H54 (cell line): ENCODE measurements at regions not wholly inside any gene's neighbourhood (a gene's known extent, or its start where the extent isn't known, plus 50 kb on each side); places are given as distances from the start of the nearest gene placed in this dataset.

Experiments used
- DNase-seq: peaks from one replicate; pipeline ENCODE4 v3.0.0; 2011; ENCODE audit warnings: low spot score, mixed read lengths; ENCODE audit not compliant: insufficient read length
- FAIRE-seq: peaks from 3 replicates; lab custom pipeline; 2011; peaks lifted over from hg19 to GRCh38; lab: Jason Lieb, UNC
- POLR2A ChIP-seq: IDR thresholded peaks from 2 replicates; pipeline ENCODE4 v1.6.1; 2011; ENCODE audit warnings: low read depth, mild to moderate bottlenecking, low read length

DNA sequence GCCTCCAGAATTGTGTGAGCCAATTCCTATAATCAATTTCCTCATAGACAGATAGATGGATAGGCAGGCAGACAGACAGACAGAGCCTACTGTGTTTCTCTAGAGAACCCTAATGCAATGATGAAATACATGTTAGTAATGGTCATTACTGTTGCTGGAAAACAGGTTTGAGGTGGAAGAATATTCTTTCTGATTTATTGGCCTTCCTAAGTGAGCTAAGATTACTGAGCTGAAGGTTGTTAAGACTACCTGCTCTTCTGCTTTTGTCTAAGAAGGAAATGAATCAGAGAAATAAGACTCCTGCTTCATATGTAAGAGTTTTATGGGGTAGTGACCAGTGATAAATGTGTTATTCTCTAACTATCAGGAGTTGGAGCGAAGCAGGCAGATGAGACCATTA lies 219.9 kb downstream of the ELAVL2 start:
- FAIRE-seq (no peak), DNase-seq (no peak)
- TF ChIP-seq POLR2A, result no peak

DNA sequence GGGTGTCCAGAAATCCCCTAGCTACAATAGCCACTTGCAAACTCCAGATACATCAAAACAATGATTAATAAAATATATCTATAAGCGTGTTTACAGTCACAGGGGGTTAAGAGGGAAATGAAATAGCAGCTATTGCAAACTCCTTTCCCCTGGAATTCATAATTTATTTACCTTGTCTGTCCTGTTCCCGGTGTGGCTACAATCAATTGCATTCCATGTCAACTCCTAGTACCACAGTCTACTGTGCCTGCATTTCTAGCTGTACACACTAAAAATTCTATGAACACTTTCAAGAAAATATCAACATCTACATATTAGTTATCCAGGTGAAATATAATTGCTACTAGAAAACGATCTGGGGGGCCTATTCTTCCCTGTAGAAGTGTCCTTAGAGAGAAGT lies 217.6 kb downstream of the ELAVL2 start:
- no peak for DNase-seq
- no peak for TF ChIP-seq POLR2A
- FAIRE-seq, result no peak

DNA sequence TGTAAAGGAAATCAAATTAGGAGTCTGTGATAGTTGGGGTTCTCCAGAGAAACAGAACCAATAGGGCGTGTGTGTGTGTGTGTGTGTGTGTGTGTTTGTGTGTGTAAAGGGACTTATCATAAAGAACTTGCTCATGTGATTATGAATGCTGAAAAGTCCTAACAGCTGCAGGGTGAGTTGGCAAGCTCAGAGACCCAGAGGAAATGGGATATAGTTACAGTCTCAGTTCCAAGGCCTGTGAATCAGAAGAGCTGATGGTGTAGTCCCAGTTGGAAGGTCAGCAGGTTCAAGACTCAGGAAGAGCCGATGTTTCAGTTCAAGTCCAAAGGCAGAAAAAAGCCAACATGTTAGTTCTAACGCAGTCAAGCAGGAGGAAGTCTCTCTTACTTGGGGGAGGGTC lies 214.2 kb downstream of the ELAVL2 start:
- no peak for TF ChIP-seq POLR2A
- FAIRE-seq (no peak), DNase-seq (no peak)

DNA sequence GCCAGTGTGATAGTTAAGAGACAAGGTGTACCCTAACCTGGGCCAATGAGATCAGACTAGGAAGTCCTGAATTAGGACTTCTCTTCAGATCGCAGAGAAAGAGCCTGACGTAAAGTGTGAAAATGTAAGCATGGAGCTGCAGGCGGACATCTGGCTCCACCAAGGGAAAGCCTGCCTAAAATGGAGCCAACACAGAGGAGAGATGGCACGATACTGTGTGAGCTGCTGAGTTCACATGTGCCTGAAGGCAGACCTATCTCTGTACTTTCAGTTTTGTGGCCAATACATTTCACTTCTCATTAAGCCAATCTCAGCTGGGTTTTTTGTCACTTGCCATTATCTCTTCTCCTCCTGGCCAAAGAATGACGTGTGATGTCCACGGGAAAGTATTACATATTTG lies 210.5 kb downstream of the ELAVL2 start:
- no peak for DNase-seq
- no peak for FAIRE-seq
- no peak for TF ChIP-seq POLR2A

DNA sequence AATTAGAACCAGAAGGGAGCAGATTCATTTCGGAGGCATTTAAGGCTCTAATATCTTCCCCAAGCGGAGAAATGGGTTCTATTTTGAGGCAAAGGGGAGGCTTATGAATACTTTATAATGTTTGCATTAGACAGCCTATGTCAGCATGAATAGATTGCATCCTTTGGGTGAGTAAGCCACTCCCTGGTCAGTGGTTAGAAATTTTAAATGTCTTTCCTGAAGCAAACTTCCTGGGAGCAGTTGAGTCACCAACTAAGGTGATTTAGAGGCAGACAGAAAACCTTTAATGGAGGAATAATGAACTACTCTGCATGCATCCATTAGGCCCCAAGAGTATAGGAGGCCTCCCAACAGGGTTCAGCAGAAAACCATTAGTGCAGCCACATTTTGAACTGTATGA lies 204.9 kb downstream of the ELAVL2 start:
- peak; percentile 98 for FAIRE-seq
- DNase-seq, result peak; percentile 15
- TF ChIP-seq POLR2A, result no peak

DNA sequence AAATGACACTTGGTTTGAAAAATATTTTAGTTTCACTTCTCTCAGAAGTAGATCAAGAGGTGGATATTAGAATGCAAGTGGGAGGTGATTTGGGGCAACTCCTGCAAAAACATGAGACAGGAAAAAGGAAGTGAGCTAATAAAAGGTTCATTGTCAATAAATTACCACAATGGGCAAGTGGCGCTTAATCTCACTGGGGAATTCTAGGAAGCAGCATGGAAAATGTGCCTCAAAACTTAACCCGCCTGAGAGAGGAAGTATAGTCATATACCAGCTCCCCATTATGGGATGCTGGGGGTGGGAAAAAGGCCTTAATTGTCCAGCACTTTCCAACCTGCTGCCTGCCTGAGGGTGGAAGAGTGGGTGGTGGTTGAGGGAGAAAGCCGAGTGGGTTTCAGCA lies 204.1 kb downstream of the ELAVL2 start:
- no peak for DNase-seq
- peak; percentile 62 for FAIRE-seq
- no peak for TF ChIP-seq POLR2A

DNA sequence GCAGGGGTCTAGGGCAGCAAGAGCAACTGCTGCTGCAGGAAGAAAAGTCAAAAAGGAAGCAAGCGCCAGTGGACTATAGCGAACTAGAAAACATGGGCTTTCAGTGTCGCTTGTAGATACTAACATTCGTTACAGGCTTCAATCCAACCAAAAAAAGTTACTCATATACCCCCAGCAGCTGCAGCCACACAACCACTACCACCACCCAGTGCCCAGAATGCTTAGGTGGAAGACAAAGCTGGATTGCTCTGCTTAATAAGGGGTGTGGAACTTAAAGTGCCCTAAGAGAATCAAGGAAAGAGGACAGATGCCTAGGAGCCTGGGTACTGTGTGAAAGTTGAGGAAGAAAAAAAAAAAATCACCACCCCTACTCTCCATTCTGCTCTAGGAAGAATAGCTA lies 203.6 kb downstream of the ELAVL2 start:
- no peak for TF ChIP-seq POLR2A
- no peak for DNase-seq
- peak; percentile 83 for FAIRE-seq

DNA sequence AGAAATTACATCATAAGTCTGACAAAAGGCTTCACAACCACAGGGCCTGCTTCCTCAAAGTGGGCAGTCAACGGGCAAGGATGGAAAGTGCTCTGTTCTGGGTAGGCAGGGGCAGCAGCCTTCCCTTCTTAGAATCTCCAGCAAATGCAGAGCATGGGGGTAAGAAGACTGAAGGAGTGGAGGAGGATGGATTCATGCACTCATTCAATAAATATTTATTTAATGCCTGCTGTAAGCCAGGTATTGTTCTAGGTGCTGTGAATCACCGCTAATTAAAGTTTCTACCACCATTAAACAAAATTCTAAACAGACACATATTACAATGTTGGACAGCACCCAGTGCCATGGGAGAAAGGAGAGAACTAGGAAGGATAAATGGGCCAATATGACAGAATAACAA lies 195.6 kb downstream of the ELAVL2 start:
- DNase-seq (no peak), FAIRE-seq (no peak)
- TF ChIP-seq POLR2A, result no peak

DNA sequence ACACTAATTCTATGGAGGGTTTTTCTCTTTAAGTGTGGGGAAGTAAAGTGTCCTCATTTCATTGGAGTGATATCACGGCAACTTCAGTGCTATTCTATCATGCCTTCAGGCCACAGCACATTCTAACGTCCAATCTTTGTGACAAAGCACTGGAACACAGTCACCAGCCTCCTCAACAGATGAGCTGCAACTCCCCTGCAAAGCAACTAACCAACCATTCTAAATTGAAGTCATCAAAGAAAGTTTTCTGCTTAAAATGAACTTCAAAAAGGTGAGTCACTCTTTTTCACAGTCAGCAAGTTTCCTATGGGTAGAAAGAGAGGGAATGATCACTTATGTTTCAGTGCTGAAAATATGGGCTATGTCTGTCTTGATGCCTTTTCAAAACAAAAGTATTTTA lies 190.8 kb downstream of the ELAVL2 start:
- no peak for TF ChIP-seq POLR2A
- no peak for DNase-seq
- FAIRE-seq, result no peak

DNA sequence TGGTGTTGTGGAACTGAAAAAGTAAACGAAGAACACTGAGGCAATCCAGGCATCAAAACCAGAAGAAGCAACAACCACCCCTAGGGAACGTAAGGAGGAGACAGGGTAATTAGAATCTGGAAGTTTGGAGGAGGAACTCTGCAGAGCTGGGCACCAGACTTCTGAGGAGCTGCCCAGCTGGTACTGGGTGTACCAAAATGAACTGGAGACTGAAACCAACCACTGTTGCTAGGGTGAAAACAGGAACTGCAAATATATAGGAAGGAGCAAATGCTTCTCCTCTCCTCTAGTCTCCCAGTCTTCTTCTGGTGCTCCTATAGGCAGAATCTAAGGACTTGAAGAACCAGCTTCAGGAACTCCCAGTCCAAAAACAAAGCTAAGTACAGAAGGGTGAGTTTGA lies 189.8 kb downstream of the ELAVL2 start:
- no peak for TF ChIP-seq POLR2A
- DNase-seq (no peak), FAIRE-seq (no peak)

DNA sequence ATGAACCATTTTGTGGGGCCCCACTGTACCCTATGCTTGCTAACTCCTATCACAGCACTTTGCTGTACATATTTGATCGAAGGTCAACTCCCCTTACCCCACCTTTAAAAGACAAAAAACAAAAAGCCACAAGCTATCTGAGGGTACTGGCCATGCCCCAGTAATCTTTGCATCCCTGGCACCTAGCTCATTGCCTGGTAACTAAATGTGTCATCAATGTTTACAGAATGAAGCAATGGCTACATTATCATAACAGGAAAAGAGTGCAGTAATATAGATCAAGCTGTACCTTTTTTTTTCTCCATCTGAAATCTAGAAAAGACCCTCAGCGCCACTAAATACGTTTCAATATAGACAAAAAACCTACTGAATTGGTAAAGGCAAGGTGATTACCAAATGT lies 188.0 kb downstream of the ELAVL2 start:
- DNase-seq (peak; percentile 13), FAIRE-seq (peak; percentile 75)
- no peak for TF ChIP-seq POLR2A

DNA sequence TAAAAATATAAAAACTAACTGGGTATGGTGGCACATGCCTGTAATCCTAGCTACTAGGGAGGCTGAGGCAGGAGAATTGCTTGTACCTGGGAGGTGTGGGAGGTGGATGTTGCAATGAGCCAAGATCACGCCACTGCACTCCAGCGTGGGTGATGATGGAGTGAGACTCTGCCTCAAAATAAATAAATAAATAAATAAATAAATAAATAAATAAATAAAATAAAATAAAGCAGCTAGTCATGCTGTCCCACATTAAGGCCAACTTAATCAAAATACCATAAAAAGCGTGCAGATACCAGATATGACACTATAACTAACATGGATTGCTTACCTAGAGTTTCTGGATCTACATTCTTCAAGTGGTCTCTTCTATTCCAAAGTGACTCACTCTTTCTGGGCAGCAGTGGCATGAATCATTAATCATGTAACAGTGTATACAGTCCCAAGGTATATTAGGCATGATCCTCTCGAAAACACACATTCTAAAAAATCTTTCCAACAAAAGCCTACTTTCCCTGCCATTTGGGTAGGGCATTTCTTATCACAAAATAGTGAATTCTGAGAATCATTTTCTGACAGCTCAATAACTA lies 187.1 kb downstream of the ELAVL2 start:
- TF ChIP-seq POLR2A, result no peak
- peak; percentile 85 for FAIRE-seq
- DNase-seq, result peak; percentile 40
